ENCODE measurements at regions not wholly inside any gene's neighbourhood (a gene's known extent, or its start where the extent isn't known, plus 50 kb on each side); places are given as distances from the start of the nearest gene placed in this dataset.

GRCh38 chr2:242036653-242036950, 167.1 kb downstream of the RTP5 start:
- TF ChIP-seq FOSL2 (IDR thresholded peaks at IDR 0.05), result no peak
- no peak for TF ChIP-seq FOSL2 (CRISPR knock-in tag; IDR thresholded peaks at IDR 0.05)
- TF ChIP-seq, protein P1, sequence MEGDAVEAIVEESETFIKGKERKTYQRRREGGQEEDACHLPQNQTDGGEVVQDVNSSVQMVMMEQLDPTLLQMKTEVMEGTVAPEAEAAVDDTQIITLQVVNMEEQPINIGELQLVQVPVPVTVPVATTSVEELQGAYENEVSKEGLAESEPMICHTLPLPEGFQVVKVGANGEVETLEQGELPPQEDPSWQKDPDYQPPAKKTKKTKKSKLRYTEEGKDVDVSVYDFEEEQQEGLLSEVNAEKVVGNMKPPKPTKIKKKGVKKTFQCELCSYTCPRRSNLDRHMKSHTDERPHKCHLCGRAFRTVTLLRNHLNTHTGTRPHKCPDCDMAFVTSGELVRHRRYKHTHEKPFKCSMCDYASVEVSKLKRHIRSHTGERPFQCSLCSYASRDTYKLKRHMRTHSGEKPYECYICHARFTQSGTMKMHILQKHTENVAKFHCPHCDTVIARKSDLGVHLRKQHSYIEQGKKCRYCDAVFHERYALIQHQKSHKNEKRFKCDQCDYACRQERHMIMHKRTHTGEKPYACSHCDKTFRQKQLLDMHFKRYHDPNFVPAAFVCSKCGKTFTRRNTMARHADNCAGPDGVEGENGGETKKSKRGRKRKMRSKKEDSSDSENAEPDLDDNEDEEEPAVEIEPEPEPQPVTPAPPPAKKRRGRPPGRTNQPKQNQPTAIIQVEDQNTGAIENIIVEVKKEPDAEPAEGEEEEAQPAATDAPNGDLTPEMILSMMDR (IDR thresholded peaks at IDR 0.05), result no peak
- no peak for TF ChIP-seq SMC3 (IDR thresholded peaks at IDR 0.05)
- TF ChIP-seq RAD21 (conservative IDR thresholded peaks at IDR 0.05 in 1 of 2, IDR thresholded peaks at IDR 0.05 in 1 of 2), result no peak
- TF ChIP-seq POLR2AphosphoS2 (conservative IDR thresholded peaks at IDR 0.05; ENCODE audit: low read length), result no peak
- TF ChIP-seq POLR2A (IDR thresholded peaks at IDR 0.05; ENCODE audit: low read length), result no peak
- TF ChIP-seq RFX5 (IDR thresholded peaks at IDR 0.05), result no peak

All from A549 (cell line).